OCI-LY7 (cell line): ENCODE measurements at regions not wholly inside any gene's neighbourhood (a gene's known extent, or its start where the extent isn't known, plus 50 kb on each side); places are given as distances from the start of the nearest gene placed in this dataset.

ENCODE experiments used
- BruUV-seq: library from RNA; stranded (reverse); fragments of 400-500 nt; replicated peaks from 2 replicates; lab custom pipeline; 2021; lab: Mats Ljungman, UMichigan
- CTCF ChIA-PET: fragments of 300-600 bp; sonication (Branson Sonifier 250); formaldehyde crosslinking; loops from one replicate; lab custom pipeline; 2022; ENCODE audit warnings: antibody characterized with exemption; ENCODE audit not compliant: unreplicated experiment; lab: Charles Lee
- POLR2A ChIA-PET: fragments of 300-600 bp; sonication (Branson Sonifier 250); formaldehyde crosslinking; loops from one replicate; lab custom pipeline; 2022; ENCODE audit warnings: antibody characterized with exemption; lab: Charles Lee
- DNase-seq: peaks from one replicate; pipeline ENCODE4 v3.0.0-alpha.2; 2015; ENCODE audit warnings: low spot score
- H2AFZ ChIP-seq: fragments of 200-600 bp; sonication (generic), shearing (Covaris generic); 2 replicates; pipeline ENCODE4 v1.6.1; 2014; ENCODE audit warnings: mild to moderate bottlenecking, antibody characterized with exemption, low read length, moderate library complexity
- H3K27ac ChIP-seq: fragments of 200-600 bp; sonication (generic); 2 replicates; pipeline ENCODE4 v1.5.1; 2014; ENCODE audit warnings: mixed run types, low read depth, mild to moderate bottlenecking, moderate library complexity, low read length, inconsistent platforms; ENCODE audit not compliant: poor library complexity, severe bottlenecking
- H3K36me3 ChIP-seq: fragments of 200-600 bp; sonication (generic); 2 replicates; pipeline ENCODE4 v1.6.1; 2014; ENCODE audit warnings: mild to moderate bottlenecking, antibody characterized with exemption, low read length, moderate library complexity, mixed read lengths; ENCODE audit not compliant: insufficient read depth
- H3K4me1 ChIP-seq: fragments of 200-600 bp; sonication (generic); 2 replicates; pipeline ENCODE4 v1.5.1; 2014; ENCODE audit warnings: mild to moderate bottlenecking, low read length; ENCODE audit not compliant: insufficient read depth, poor library complexity, severe bottlenecking
- H3K4me2 ChIP-seq: fragments of 200-600 bp; sonication (generic); 2 replicates; pipeline ENCODE4 v1.6.1; 2014; ENCODE audit warnings: mild to moderate bottlenecking, low read length
- H3K4me3 ChIP-seq: fragments of 200-600 bp; sonication (generic); 2 replicates; pipeline ENCODE4 v1.5.1; 2014; ENCODE audit warnings: mild to moderate bottlenecking, low read depth, low read length; ENCODE audit not compliant: poor library complexity, severe bottlenecking
- H3K79me2 ChIP-seq: fragments of 200-600 bp; sonication (generic); 2 replicates; pipeline ENCODE4 v1.6.1; 2016; ENCODE audit warnings: low read depth, mild to moderate bottlenecking, low read length, moderate library complexity, mixed read lengths; ENCODE audit not compliant: insufficient read depth
- H3K9me2 ChIP-seq: fragments of 200-600 bp; sonication (generic); 2 replicates; pipeline ENCODE4 v1.6.1; 2016; ENCODE audit warnings: mild to moderate bottlenecking, low read length, mixed read lengths; ENCODE audit not compliant: insufficient read depth
- H3K9me3 ChIP-seq: fragments of 200-600 bp; sonication (generic); 2 replicates; pipeline ENCODE4 v1.6.1; 2014; ENCODE audit warnings: mild to moderate bottlenecking, mixed run types, low read length, mixed read lengths
- H4K20me1 ChIP-seq: fragments of 200-600 bp; sonication (generic); 2 replicates; pipeline ENCODE4 v1.6.1; 2014; ENCODE audit warnings: mild to moderate bottlenecking, antibody characterized with exemption, low read length, moderate library complexity, mixed read lengths; ENCODE audit not compliant: insufficient read depth
- CTCF ChIP-seq: fragments of 200-600 bp; sonication (generic); conservative IDR thresholded peaks from 2 replicates; pipeline ENCODE4 v1.5.1; 2014; ENCODE audit warnings: mild to moderate bottlenecking, antibody characterized with exemption, low read length, moderate library complexity, mixed read lengths
- EZH2phosphoT487 ChIP-seq: fragments of 200-600 bp; sonication (generic); IDR thresholded peaks from 2 replicates; pipeline ENCODE4 v1.6.1; 2018; ENCODE audit warnings: low read depth, borderline replicate concordance, mild to moderate bottlenecking, mixed run types, antibody characterized with exemption, low read length, moderate library complexity, mixed read lengths
- intact Hi-C: fragments of 100-400 bp; cut with micrococcal nuclease; formaldehyde crosslinking; loops from one replicate; pipeline ENCODE4 v1.10.0; 2022; ENCODE audit not compliant: unreplicated experiment

- Histone ChIP-seq H3K27ac (no peak overlapping the region), H3K9me2 (no peaks in the 10 kb centered on the region), H3K4me3 (no peak overlapping the region), H3K4me2 (no peak overlapping the region), H4K20me1 (no peaks in the 10 kb centered on the region), H3K36me3 (no peaks in the 10 kb centered on the region), H2AFZ (no peak overlapping the region), H3K9me3 (no peaks in the 10 kb centered on the region), H3K79me2 (no peaks in the 10 kb centered on the region), H3K4me1 (no peaks in the 10 kb centered on the region)
- intact Hi-C loops = no loop called here
- POLR2A ChIA-PET = interaction anchor here (0.6 kb wide), 1 partner anchor 12 kb away, joined by 3 read pairs; no protein-coding TSS in a partner anchor
- CTCF ChIA-PET = no interaction called here
- BruUV-seq = no TSS peak
- TF ChIP-seq EZH2phosphoT487 (no peak), CTCF (no peak)
- DNase-seq = peak; percentile 1
Observed at GRCh38 chr2:66982766-66983165, 414.4 kb upstream of the ETAA1 start.

DNA sequence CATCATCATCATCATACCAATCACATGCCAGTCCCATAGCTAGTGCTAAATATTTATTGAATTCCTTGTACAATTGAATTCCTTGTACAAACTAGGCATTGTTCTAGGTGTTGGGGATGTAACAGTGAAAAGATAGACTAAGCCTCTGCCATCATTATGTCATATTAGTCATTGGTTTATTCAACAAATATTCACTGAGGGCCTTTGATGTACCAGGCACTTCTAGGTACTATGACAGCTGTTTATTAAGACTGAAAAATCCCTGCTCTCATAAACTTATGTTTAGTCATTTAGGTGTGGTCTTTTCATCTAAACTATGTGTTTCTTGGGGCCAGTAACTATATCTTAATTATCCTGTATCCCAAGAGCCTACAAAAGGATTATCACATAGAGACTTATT is 412.3 kb upstream of the ETAA1 start:
- no peaks in the 10 kb centered on the region for H3K9me3 ChIP-seq
- H3K4me3 ChIP-seq = no peak overlapping the region
- no peaks in the 10 kb centered on the region for H3K9me2 ChIP-seq
- no peak for DNase-seq
- H3K27ac ChIP-seq = no peak overlapping the region
- ChIA-PET CTCF (no interaction called here), POLR2A (no interaction called here)
- H3K4me1 ChIP-seq = no peaks in the 10 kb centered on the region
- intact Hi-C loops = no loop called here
- no TSS peak for BruUV-seq
- H3K4me2 ChIP-seq = no peak overlapping the region
- H3K36me3 ChIP-seq = no peaks in the 10 kb centered on the region
- no peak overlapping the region for H2AFZ ChIP-seq
- no peaks in the 10 kb centered on the region for H4K20me1 ChIP-seq
- H3K79me2 ChIP-seq = no peaks in the 10 kb centered on the region
- TF ChIP-seq CTCF (no peak), EZH2phosphoT487 (no peak)

GRCh38 chr2:66985906-66986305 is 411.2 kb upstream of the ETAA1 start:
- ChIA-PET POLR2A (no interaction called here), CTCF (no interaction called here)
- DNase-seq = no peak
- Histone ChIP-seq H4K20me1 (no peaks in the 10 kb centered on the region), H3K4me1 (no peaks in the 10 kb centered on the region), H3K4me3 (no peak overlapping the region), H3K27ac (no peak overlapping the region), H3K4me2 (no peak overlapping the region), H3K9me3 (no peaks in the 10 kb centered on the region), H3K36me3 (no peaks in the 10 kb centered on the region), H3K9me2 (no peaks in the 10 kb centered on the region), H3K79me2 (no peaks in the 10 kb centered on the region), H2AFZ (no peak overlapping the region)
- TF ChIP-seq EZH2phosphoT487 (no peak), CTCF (no peak)
- intact Hi-C loops = no loop called here
- no TSS peak for BruUV-seq
